OCI-LY7 (cell line): ENCODE measurements at regions not wholly inside any gene's neighbourhood (a gene's known extent, or its start where the extent isn't known, plus 50 kb on each side); places are given as distances from the start of the nearest gene placed in this dataset.

Experiments
- EZH2phosphoT487 ChIP-seq: fragments of 200-600 bp; sonication (generic); IDR thresholded peaks from 2 replicates; pipeline ENCODE4 v1.6.1; 2018; ENCODE audit warnings: low read depth, borderline replicate concordance, mild to moderate bottlenecking, mixed run types, antibody characterized with exemption, low read length, moderate library complexity, mixed read lengths
- TF ChIP-seq, protein P1 (sequence below): fragments of 200-600 bp; sonication (generic); conservative IDR thresholded peaks from 2 replicates; pipeline ENCODE4 v1.5.1; 2014; ENCODE audit warnings: mild to moderate bottlenecking, antibody characterized with exemption, low read length, moderate library complexity, mixed read lengths

DNA sequence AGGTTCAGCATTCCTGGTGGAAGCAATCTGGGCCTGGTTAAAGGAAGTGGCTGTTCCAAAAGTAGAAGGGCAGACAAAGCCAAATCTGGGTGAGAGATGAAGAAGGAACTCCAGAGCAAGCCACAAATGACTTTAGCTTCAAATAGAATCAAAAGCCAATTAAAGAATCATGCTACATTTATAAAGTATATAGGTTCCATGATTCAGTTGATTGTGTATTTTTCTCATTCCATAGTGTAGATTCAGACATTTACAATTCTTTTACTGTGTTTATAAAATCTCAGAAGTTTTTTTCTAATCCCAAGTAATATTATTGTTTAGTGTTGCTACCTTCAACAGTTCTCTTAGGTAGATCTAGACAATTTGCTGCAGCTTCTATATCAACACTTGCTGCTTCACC, 262.0 kb downstream of the PLK2 start:
- TF ChIP-seq EZH2phosphoT487: no peak
- TF ChIP-seq, protein P1, sequence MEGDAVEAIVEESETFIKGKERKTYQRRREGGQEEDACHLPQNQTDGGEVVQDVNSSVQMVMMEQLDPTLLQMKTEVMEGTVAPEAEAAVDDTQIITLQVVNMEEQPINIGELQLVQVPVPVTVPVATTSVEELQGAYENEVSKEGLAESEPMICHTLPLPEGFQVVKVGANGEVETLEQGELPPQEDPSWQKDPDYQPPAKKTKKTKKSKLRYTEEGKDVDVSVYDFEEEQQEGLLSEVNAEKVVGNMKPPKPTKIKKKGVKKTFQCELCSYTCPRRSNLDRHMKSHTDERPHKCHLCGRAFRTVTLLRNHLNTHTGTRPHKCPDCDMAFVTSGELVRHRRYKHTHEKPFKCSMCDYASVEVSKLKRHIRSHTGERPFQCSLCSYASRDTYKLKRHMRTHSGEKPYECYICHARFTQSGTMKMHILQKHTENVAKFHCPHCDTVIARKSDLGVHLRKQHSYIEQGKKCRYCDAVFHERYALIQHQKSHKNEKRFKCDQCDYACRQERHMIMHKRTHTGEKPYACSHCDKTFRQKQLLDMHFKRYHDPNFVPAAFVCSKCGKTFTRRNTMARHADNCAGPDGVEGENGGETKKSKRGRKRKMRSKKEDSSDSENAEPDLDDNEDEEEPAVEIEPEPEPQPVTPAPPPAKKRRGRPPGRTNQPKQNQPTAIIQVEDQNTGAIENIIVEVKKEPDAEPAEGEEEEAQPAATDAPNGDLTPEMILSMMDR: no peak
